ENCODE measurements at regions not wholly inside any gene's neighbourhood (a gene's known extent, or its start where the extent isn't known, plus 50 kb on each side); places are given as distances from the start of the nearest gene placed in this dataset.

GRCh38 chr12:40559865-40560264 is 132.4 kb upstream of the CNTN1 start:
- DNase-seq: no peak

- DNase-seq: no peak
Observed at GRCh38 chr12:40560848-40561247, 131.4 kb upstream of the CNTN1 start.

- no peak for DNase-seq
Observed at GRCh38 chr12:40561395-40561966, 130.8 kb upstream of the CNTN1 start.

GRCh38 chr12:40565029-40565633 is 127.1 kb upstream of the CNTN1 start:
- no peak for DNase-seq

GRCh38 chr12:40566271-40566670 is 126.0 kb upstream of the CNTN1 start:
- DNase-seq: no peak

- DNase-seq: no peak
Observed at GRCh38 chr12:40569626-40570179, 122.5 kb upstream of the CNTN1 start.

GRCh38 chr12:40573024-40573423 is 119.2 kb upstream of the CNTN1 start:
- DNase-seq: no peak

GRCh38 chr12:40575987-40576386 is 116.3 kb upstream of the CNTN1 start:
- no peak for DNase-seq

GRCh38 chr12:40577834-40578233 is 114.4 kb upstream of the CNTN1 start:
- DNase-seq: no peak

GRCh38 chr12:40579687-40580086 is 112.6 kb upstream of the CNTN1 start:
- no peak for DNase-seq

GRCh38 chr12:40580346-40580745 is 111.9 kb upstream of the CNTN1 start:
- DNase-seq: no peak

- no peak for DNase-seq
Observed at GRCh38 chr12:40581889-40582288, 110.3 kb upstream of the CNTN1 start.

- no peak for DNase-seq
Observed at GRCh38 chr12:40583743-40584142, 108.5 kb upstream of the CNTN1 start.

- DNase-seq: no peak
Observed at GRCh38 chr12:40584763-40585162, 107.5 kb upstream of the CNTN1 start.

GRCh38 chr12:40586823-40587222 is 105.4 kb upstream of the CNTN1 start:
- no peak for DNase-seq

GRCh38 chr12:40587421-40587820 is 104.8 kb upstream of the CNTN1 start:
- DNase-seq: no peak

GRCh38 chr12:40587970-40588369 is 104.3 kb upstream of the CNTN1 start:
- DNase-seq: no peak

GRCh38 chr12:40597133-40597532 is 95.1 kb upstream of the CNTN1 start:
- DNase-seq: no peak

- no peak for DNase-seq
Observed at GRCh38 chr12:40598073-40598472, 94.2 kb upstream of the CNTN1 start.

- no peak for DNase-seq
Observed at GRCh38 chr12:40602562-40602961, 89.7 kb upstream of the CNTN1 start.

GRCh38 chr12:40614923-40615322 is 77.3 kb upstream of the CNTN1 start:
- no peak for DNase-seq

- no peak for DNase-seq
Observed at GRCh38 chr12:40615590-40615989, 76.6 kb upstream of the CNTN1 start.

- no peak for DNase-seq
Observed at GRCh38 chr12:40616383-40616915, 75.8 kb upstream of the CNTN1 start.

GRCh38 chr12:40618636-40619035 is 73.6 kb upstream of the CNTN1 start:
- DNase-seq: no peak

GRCh38 chr12:40620564-40621019 is 71.6 kb upstream of the CNTN1 start:
- DNase-seq: no peak

Measured in NCI-H187 treated with DMSO at 0.1 percent for 48 hours (cell line).